GM12874 (cell line): ENCODE measurements at regions not wholly inside any gene's neighbourhood (a gene's known extent, or its start where the extent isn't known, plus 50 kb on each side); places are given as distances from the start of the nearest gene placed in this dataset.

Experiments used
- TF ChIP-seq, protein P1 (sequence below): IDR thresholded peaks from 2 replicates; pipeline ENCODE4 v1.5.1; 2011; ENCODE audit warnings: low read depth, mild to moderate bottlenecking, control low read depth, low read length, moderate library complexity; ENCODE audit not compliant: insufficient read depth

DNA sequence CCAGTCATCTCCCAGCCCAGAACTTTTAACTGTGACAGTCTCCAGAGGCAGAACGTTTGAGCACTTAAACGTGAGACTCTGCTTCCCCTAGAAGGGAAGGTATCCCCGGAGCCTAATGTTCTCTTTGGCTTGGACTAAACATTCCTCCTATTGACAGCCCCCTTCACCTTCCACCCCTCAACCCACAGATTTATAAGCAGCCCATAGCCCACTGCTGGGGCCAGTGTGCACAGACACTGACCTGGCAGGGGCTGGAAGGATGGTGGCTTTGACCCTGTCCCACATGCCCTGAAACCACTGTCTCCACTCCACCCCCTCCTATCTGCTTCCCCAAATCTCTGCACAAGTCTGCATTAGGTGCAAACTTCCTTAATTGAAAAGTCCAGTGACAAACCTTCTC is 715.0 kb upstream of the IGFBP3 start:
- TF ChIP-seq, protein P1, sequence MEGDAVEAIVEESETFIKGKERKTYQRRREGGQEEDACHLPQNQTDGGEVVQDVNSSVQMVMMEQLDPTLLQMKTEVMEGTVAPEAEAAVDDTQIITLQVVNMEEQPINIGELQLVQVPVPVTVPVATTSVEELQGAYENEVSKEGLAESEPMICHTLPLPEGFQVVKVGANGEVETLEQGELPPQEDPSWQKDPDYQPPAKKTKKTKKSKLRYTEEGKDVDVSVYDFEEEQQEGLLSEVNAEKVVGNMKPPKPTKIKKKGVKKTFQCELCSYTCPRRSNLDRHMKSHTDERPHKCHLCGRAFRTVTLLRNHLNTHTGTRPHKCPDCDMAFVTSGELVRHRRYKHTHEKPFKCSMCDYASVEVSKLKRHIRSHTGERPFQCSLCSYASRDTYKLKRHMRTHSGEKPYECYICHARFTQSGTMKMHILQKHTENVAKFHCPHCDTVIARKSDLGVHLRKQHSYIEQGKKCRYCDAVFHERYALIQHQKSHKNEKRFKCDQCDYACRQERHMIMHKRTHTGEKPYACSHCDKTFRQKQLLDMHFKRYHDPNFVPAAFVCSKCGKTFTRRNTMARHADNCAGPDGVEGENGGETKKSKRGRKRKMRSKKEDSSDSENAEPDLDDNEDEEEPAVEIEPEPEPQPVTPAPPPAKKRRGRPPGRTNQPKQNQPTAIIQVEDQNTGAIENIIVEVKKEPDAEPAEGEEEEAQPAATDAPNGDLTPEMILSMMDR: no peak

DNA sequence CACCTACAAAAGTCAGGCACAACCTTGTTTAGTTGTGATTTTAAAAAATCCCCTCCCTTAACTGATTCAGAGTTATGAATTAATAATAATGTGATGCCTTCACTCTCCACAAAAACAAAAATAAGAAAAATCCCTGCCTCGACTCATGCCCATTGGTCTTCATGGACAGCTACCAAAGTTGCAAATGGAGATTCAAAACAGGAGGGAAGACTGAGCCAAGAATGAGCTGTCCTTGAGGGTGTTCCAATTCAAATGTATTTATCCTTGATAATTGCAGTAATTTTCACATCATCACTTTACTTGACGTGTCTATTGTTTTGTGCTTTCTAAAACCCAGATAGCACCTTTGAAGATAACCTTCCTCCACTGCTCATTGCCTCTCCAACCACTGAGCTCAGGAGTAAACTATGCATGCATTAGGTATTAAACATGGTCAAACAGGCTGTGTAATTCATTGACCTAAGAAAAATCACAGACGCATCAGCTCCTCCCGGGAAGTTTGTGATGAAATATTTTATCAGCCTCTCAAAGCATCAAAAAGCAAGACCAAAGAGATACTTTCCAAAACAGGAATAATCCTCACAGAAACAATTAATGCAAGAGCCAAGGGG is 712.7 kb upstream of the IGFBP3 start:
- TF ChIP-seq, protein P1: no peak

DNA sequence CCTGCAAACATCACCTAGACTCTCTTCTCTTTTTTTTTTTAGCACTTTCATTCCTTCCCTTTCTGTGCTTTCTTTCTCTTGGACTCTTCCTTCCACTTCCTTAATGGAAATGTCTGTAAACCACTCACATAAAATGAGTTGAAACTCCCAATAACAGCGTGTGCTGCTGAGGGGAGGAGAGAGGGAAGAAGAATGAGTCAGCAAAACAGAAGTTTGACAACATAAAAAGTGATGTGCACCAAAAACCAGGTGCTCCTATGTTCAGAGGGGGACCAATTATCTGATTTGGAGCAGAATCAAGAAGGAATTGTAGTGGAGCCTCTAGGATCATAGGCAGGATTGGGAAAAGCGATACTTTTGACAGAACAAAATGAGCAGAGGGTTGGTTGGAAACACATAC is 712.1 kb upstream of the IGFBP3 start:
- TF ChIP-seq, protein P1: no peak

DNA sequence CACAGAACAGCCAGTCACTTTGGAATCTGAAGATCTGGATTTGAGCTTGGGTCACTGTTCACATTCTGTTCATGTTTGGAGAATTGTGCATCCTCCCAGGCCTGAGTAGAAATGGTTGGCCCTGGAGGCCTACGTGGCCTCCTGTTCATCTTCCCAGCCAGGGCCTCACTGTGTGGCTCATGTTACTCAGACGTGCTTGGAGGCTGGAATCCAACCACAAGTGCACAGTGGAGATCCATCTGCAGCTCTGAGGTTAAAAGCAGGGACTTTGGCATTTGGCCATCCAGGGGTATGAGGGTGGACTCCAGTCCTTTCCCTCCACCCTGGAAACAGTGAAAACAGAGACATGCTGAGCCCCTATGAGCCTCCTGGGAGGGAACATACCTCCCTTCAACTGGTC is 709.0 kb upstream of the IGFBP3 start:
- TF ChIP-seq, protein P1: no peak

DNA sequence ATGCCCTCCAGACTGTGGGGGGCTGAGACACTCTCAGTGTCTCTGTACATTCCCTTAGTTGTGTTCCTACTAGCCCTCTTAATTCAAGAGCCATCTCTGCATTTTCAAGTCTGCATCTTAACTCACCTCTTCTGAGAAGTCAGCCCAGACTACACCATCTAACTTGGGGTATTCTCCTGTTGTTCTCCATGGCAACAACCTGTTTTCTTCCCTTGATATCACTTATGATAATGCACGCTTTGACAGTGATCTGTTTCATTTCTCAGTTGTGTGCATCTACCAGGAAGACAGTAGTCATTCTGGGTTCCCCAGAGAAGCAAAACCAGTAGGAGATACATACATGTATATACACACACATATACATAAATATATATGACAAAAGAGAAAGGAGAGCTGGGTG is 707.3 kb upstream of the IGFBP3 start:
- TF ChIP-seq, protein P1: no peak

DNA sequence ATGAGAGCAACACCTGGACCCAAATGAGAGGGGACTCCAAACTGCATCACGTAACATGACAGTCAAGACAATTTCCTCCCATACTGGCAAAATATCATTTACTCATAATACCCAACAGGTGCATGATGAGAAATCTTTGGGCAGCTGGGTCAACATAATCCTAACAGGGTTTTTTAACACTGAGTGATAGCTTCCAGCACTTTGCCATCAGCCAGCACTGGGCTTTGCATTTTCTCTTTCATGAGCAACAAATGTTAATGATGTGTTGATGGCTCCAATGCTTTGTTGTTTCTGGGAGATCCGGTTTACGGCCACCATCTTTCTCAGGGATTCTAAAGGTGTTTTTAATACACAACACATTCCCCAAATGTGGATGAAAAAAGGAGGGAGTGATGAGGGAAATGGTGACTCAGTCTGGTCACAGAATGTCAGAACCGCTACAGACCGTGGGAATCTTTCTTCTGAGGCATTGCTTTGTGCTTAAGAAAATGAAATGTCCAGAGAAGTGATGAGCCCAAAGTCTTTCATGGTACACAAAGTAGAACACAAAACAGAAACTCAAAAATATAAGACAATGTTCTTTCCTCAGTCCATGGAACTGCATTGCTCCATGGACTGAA is 705.7 kb upstream of the IGFBP3 start:
- TF ChIP-seq, protein P1: no peak

DNA sequence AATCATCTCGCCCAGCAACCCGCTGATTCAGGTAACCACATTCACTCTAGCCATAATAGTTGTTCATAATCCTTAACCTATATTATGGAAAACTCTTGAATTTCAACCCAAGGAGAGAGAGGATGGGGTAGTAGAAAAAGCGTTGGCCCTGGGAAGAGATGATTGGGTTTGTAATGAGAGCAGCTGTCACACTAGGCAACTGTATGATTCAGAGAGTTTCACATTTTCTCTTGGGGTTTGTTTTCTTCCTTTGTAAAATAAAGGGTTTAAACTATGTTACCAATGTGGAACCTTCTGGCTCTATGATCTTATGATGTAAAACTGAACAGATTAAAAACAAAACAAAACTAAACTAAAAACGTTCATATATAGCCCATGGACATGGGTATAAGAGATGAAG is 705.2 kb upstream of the IGFBP3 start:
- TF ChIP-seq, protein P1: no peak

DNA sequence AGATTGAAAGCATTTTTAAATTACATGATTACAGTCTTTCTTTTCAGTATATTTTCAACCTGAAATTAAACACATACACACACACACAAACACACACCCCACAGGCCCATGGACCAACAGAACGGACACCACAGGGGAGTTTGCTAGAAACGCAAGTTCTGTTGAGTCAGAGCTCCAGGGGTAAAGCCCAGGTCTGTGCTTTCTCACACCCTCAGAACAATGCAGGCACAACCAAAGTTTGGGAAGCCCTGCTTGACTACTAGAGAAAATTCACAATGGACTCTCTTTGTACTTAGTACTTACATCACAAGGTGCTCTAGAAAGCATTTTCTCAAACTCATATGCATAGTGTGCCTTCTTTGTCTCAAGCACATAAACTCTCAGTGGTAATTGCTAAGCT is 704.0 kb upstream of the IGFBP3 start:
- TF ChIP-seq, protein P1: no peak
